NOMO-1 (cell line): ENCODE measurements at regions not wholly inside any gene's neighbourhood (a gene's known extent, or its start where the extent isn't known, plus 50 kb on each side); places are given as distances from the start of the nearest gene placed in this dataset.

Source experiments
- DNase-seq, 2 experiments: peaks; one replicate each; lab custom pipeline; 2025; ENCODE audit not compliant: unreplicated experiment in 2 of 2; lab: John Stamatoyannopoulos, UW

DNA sequence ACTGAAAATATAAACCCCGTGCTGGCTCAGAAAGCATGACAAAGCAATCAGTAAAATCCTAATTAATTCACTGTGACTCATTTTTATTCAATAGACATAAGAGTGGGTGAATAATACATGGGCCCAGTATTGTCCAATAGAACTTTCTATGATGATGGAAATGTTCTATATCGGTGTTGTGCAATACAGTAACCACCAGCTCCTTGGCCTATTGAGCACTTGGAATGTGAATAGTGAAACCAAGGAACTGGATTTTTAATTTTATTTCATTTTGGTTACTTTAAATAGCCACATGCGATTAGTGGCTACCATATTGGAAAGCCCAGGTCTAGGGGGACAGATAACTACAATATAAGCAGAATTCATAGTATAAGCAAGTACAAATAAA, 69.8 kb upstream of the PPP2R3A start:
- DNase-seq, result no peak

DNA sequence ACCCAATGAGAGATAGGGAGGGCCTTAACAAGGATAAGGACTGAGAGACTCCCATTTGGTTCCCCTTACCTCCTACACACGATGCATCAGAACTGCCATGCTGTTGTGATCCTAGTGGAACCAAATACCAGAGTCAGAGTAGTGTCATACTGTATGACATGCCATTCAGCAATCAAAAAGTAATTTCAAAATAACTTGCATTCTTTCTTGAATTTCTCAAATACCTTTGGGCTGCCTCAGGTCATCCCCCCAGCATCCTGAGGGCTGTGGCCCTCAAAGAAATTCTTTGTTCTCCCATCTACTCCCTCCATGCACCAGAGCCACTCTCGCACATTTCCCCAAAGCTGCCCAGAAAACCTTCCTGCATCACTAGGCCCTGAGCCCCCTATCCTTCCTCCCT, 68.9 kb upstream of the PPP2R3A start:
- no peak for DNase-seq

DNA sequence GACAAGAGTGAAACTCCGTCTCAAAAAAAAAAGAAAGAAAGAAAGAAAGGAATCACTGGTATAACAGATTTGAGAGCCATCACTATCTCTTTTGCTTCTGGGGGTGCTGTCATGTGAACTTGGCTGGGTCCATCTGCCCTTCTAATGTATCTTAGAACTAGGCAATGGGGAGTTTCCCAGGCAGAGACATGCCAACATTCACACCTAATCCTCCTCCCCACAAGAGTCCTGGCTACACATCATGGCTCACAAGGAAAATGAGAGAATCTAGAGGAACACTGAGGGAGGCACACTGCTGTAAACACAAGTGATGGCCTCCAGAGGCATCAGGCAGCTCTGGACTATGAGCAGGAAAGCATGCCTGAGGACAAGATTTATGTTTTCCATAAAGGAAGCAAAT, 67.8 kb upstream of the PPP2R3A start:
- DNase-seq, result no peak

DNA sequence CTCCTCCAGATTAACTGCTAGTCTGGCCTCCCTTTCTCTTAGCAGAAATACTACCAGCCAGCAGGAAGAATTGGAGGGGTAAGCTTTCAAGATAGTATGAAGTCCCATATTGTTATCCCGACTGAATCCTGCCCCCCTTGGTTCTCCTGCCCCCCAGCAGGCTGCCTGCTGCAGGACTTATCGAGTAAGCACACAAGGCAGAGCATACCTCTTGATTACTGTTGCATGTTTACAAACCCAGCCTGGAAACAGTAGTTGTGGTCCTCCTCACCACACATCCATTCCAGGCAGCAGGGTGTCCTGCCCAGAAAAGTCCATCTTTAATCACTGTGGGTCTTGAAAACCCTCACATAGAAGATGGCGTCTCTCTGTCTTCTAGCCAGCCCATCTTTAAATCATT, 66.8 kb upstream of the PPP2R3A start:
- DNase-seq, result no peak

DNA sequence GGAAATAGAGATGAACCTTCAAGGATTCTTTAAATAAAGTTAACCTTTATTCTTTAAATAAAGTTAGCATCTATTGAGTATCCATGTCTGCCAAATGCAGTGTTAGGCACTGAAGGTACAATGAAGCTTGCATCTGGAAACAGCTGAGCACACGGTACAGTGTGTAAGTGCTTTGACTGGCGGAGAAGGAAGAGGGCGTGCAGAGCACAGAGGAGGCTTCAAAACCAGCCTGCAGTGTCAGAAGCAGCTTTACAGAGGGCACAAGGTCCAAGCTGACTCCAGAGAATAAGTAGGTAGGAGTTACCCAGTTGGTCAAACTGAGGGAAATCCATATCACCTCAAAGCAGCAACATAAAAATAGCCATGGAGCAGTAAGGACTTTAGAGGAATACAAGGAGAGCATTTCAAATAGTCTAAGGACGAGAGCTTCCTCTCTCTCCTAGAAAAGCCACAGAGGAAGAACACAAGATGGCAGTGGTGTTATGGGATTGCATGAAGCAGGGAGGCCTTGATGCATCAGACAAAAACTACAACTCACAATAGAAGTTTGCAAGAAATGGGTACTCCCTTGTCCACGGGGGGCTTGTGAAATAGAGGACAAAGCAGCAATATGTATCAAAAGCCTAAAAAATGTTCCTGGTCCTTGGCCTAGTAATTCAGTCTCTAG, 60.3 kb upstream of the PPP2R3A start:
- no peak for DNase-seq

DNA sequence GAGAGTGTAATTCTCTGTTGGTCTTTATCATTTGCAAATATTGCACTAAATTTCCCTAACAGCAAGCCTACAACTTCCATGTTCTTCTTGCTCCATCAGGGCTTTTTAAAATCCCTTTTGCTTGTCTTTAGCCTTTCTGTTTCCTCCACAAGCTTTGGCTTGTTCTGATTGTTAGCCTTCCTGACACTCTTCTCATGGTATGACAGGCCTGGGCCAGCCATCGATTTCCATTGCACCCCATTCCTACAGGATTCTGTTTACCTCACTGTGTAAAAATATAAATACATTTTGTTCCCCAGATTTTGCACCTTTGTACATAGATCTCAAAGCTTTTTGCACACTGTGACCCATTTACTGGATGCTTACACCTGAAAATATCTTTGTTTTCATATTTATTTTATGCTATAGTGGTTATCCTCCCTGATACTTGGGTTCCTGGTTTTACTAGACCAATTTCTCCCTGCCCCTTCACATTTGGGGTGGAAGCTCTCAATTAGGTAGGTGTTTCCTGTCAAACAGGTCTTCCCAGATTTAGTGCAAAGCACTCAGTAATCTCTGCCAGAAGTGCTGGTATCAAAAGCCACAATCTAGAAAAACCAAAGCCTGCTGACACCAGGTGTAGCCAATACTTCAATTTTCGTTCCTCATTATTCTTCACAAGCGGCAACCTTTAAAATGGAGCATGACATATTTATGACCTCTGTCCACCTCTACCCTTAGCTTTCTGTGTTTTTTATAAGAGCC, 57.9 kb upstream of the PPP2R3A start:
- DNase-seq, result no peak

DNA sequence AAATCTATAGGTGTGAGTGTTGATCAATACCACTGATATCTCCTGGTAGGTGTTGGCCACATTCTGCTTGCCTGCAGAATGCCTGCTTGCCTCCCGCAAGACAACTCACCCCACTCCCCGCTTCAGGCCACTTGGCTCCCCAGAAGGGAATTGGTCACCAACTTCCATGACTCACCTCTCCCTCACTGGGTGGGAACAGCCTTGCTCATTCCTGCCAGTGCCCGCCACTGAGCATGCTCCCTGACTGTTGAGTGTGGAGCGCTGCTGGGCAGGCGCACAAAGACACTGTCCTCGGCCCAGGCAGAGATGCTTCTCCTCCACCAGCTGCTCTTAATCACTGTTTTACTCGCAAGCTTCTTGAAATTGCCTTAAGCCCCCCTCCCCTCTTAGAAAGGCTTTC, 57.3 kb upstream of the PPP2R3A start:
- no peak for DNase-seq

DNA sequence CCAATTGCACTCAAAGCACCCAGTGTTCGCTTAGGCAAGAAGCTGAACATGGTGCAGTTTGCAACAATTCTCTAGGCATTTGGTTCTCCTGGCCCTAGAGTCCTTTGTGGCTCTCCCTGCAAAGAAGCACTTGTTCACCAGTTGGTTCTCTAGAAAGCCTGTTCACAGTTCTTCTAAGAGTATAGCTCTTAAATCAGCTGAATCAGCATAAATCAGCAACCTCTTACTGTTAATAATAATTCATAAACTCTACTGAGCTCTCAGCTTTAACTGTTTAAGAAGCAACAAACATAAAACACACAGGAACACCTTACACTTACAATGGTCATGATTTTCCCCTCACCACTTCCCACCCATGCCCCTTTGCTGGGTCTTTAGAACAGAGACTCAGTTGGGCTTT, 56.8 kb upstream of the PPP2R3A start:
- DNase-seq, result no peak

DNA sequence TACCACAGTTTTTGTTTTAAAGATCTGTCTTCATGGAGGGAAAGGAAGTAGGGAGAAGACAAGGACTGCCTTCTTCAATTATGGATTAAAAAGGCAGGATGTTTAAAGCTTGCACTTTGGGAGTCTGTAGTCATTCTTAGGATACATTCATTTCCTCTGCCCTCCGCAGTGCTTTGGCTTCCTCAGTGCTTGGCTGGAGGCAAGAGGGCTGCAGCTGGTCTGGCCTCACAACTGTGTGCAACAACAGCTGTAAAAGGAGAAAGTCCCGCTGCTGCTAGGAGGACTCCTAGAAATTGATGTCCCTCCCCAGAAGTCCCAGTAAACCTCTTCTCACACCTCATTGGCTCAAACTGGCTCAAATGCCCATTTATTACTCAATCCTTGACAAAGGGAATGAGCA, 54.4 kb upstream of the PPP2R3A start:
- no peak for DNase-seq

DNA sequence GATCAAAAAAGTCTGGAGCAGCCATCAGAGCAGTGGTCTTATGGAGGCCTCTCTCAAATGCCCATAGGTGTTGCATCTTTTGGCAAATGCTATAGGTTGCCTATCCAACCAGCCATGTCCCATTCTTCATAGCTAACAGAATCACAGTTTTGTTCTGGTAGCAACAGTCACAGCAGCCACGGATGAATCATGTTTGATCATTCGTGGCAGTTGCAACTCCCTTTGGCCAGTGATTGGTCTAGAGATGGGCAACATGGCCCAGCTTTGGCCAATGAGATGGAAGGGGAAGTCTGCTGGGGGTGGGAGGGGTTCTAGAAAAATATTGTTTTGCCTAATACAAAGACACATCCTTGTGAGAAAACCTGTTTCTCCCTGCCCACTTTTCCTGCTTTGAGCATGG, 50.3 kb upstream of the PPP2R3A start:
- DNase-seq, result no peak
